CD4-positive, alpha-beta T cell treated with Interleukin-17A for 4 hours (primary cell): ENCODE measurements at regions not wholly inside any gene's neighbourhood (a gene's known extent, or its start where the extent isn't known, plus 50 kb on each side); places are given as distances from the start of the nearest gene placed in this dataset.
"Not testable (repeated sequence)": the region's sequence is repeated elsewhere in the genome, so short reads cannot be mapped to it uniquely, and the experiment has no call there.

Source experiments
- DNase-seq: peaks from one replicate; pipeline ENCODE4 v3.0.0-alpha.2; 2020; ENCODE audit warnings: mixed read lengths

- DNase-seq, result no peak
Observed at GRCh38 chr1:30010506-30011106, 712.8 kb downstream of the MATN1 start.

- no peak for DNase-seq
Observed at GRCh38 chr1:30009720-30010119, 713.7 kb downstream of the MATN1 start.

GRCh38 chr1:30008998-30009657 is 714.3 kb downstream of the MATN1 start:
- no peak for DNase-seq

GRCh38 chr1:30008372-30008997 is 714.9 kb downstream of the MATN1 start:
- no peak for DNase-seq

- DNase-seq, result no peak
Observed at GRCh38 chr1:30005972-30006619, 717.3 kb downstream of the MATN1 start.

- no peak for DNase-seq
Observed at GRCh38 chr1:30001732-30002039, 721.7 kb downstream of the MATN1 start.

- DNase-seq, result no peak
Observed at GRCh38 chr1:30001011-30001731, 722.2 kb downstream of the MATN1 start.

- no peak for DNase-seq
Observed at GRCh38 chr1:30000266-30000665, 723.1 kb downstream of the MATN1 start.

GRCh38 chr1:29999595-29999994 is 723.8 kb downstream of the MATN1 start:
- DNase-seq, result no peak

- DNase-seq, result no peak
Observed at GRCh38 chr1:29998686-29999085, 724.7 kb downstream of the MATN1 start.

GRCh38 chr1:29997818-29998217 is 725.6 kb downstream of the MATN1 start:
- not testable (repeated sequence) for DNase-seq

GRCh38 chr1:29993950-29994349 is 729.4 kb downstream of the MATN1 start:
- DNase-seq, result no peak

GRCh38 chr1:29991815-29992214 is 731.6 kb downstream of the MATN1 start:
- no peak for DNase-seq

GRCh38 chr1:29991025-29991424 is 732.4 kb downstream of the MATN1 start:
- DNase-seq, result no peak

- no peak for DNase-seq
Observed at GRCh38 chr1:29990304-29990703, 733.1 kb downstream of the MATN1 start.

GRCh38 chr1:29986986-29987385 is 736.4 kb downstream of the MATN1 start:
- no peak for DNase-seq

GRCh38 chr1:29985606-29985945 is 737.8 kb downstream of the MATN1 start:
- DNase-seq, result no peak

- DNase-seq, result no peak
Observed at GRCh38 chr1:29984862-29985605, 738.4 kb downstream of the MATN1 start.

GRCh38 chr1:29984166-29984861 is 739.1 kb downstream of the MATN1 start:
- no peak for DNase-seq

GRCh38 chr1:29983321-29983720 is 740.1 kb downstream of the MATN1 start:
- no peak for DNase-seq

GRCh38 chr1:29981586-29982239 is 741.7 kb downstream of the MATN1 start:
- no peak for DNase-seq

- DNase-seq, result no peak
Observed at GRCh38 chr1:29977550-29977949, 741.2 kb downstream of the PTPRU start.
